ENCODE measurements at regions not wholly inside any gene's neighbourhood (a gene's known extent, or its start where the extent isn't known, plus 50 kb on each side); places are given as distances from the start of the nearest gene placed in this dataset.
"Not testable (repeated sequence)": the region's sequence is repeated elsewhere in the genome, so short reads cannot be mapped to it uniquely, and the experiment has no call there.

DNA sequence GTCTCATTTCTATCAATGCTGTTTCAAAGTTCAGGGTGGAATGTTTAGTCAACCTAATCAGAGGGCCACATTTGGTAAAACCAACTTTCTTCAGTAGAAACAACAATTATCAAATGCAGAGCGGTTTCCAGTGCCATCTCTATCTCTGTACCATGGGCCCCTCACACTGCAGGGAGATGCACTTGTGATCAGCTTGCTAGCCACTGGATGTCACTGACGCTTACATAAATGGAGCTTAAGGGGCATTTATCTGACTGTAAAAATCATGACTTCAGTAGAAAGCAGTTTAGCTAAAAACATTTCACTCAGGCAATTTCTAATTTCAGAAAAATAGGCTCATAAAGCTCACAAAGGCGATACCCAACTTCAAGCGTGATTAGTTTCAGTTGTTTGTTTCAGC, 678.0 kb downstream of the ZEB2 start:
- peak in 1 of 5 experiments; percentile 14 for DNase-seq

DNA sequence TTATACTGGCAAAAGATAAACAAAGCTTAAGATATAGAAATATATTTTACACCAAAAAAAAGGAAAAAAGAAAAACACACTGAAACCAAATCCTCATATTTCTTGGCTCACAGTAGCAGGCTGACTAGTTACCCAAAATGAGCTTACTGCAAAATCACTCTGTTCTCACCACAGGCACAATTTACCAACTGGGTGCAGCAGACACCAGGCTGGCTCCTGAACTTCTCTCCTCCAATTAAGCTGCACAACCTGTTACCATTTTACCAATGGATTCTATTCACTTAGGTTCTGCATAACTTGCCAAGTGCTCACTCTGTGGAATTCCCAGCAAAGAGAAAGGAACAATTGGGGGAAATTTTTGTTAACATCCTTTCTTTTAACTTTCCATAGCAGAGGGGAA, 679.3 kb downstream of the ZEB2 start:
- no peak for DNase-seq

DNA sequence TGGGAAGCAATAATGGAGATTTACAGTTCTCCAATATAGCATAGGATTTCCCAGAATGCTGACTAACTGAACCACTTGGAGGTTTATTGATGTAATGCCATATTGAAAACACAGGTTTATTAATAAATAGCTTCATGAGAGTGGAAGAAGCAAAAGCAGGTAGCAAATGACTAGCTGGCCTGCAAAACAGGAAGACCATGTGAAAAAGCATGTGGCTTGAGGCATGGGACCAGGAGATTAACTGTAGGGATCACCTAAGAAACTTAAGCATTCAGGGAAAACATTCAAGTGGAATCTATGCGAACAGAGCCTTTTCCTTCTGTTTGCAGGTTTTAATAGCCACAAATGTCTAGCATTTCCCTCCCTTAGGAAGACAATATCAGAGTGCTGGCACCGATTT, 679.7 kb downstream of the ZEB2 start:
- no peak for DNase-seq

DNA sequence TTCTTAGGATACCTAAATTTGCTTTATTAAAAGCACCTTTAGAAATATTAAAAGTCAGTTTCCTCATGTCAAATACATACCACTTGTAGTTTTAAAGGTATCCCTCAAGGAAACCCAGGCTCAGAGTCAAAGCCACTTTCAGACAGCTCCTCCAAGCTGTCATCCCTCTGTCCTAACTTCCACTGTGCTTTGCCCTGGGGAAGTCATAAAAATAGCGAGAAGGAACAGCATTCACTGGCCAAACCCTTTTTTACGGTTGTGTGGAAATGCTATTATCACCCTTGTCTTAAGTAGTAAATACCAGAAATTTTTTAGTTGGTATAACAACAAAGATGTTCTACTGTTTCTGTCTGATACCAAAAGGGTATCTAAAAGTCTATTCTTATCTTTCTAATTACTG, 680.5 kb downstream of the ZEB2 start:
- DNase-seq, result no peak

DNA sequence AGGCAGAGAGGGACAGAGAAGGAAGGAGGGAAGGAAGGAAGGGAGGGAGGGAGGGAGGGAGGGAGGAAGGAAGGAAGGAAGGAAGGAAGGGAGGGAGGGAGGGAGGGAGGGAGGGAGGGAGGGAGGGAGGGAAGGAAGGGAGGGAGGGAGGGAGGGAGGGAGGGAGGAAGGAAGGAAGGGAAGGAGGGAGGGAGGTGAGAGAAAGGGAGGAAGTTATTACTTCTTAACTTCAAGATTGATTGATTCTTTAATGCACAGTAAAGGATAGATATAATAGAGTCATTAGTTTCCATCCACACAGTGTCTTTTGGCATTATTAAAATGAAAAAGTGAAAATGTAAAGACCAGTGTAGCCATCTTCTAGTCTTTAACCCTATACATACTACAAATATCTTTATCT, 682.9 kb downstream of the ZEB2 start:
- DNase-seq, result not testable (repeated sequence)

DNA sequence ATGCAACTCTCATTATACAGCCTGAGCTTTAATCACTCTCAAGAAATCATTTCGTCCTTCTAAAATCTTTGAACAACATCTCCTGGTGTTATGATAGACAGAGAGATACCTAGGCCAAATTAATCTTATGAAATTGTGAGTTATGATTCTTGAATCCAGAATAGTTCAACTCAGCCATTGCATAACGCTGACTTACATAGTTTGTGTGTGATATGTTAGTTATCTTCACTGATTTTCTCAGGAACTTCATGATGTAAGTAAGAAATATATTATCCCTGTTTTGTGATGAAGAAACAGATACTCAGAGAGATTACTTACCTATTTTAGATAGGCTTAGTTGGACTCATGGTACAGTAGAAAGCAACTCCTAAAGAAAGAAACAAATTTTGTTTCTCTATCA, 684.4 kb downstream of the ZEB2 start:
- DNase-seq, result no peak

DNA sequence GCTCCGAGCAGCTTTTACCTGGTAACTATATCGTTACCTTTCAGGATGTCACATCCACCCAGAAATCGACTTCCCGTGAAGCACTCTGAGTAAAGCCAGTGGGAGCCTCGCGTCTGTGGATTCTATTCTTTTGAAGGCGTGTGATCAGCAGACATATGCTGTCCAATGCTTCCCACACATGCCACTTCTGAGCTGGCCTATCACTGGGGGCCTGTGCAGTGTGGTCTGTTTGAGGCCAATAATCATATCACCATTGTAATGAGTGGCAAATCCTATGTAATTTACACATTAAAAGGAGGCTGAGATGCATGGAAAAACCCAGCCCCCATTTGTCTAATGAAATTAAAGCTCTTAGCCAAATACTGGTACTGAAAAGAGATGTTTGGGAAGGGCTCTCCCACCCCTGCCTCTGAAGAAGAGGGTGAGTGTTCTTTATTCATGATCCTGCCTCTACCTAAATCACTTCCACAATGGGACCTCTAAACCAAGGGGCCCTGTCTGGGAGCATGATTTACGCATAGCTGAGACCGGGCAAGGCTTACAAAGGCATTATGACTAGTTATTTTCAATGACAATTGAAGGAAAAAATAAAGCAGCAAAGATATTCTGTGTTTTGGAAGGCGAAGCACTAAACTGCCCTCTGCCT, 686.8 kb downstream of the ZEB2 start:
- DNase-seq, result no peak

DNA sequence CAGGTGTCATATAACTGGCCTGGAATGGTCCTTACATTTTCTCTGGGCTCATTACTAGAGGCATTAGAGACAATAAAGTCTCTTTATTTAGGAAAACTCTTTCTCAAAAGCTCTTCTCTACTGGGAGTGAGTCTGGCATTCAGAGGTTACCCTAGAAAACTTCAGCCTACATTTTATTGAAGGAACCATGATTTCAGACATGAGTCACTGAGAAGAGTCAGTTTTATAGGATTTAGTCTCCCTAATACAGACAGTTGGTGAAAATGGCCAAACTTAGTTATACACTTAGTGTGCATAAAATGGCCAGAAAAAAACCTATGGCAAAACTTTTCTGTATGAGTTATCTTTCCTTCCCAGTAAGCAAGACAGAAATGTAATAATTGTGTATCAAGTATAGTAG, 689.4 kb downstream of the ZEB2 start:
- no peak for DNase-seq

DNA sequence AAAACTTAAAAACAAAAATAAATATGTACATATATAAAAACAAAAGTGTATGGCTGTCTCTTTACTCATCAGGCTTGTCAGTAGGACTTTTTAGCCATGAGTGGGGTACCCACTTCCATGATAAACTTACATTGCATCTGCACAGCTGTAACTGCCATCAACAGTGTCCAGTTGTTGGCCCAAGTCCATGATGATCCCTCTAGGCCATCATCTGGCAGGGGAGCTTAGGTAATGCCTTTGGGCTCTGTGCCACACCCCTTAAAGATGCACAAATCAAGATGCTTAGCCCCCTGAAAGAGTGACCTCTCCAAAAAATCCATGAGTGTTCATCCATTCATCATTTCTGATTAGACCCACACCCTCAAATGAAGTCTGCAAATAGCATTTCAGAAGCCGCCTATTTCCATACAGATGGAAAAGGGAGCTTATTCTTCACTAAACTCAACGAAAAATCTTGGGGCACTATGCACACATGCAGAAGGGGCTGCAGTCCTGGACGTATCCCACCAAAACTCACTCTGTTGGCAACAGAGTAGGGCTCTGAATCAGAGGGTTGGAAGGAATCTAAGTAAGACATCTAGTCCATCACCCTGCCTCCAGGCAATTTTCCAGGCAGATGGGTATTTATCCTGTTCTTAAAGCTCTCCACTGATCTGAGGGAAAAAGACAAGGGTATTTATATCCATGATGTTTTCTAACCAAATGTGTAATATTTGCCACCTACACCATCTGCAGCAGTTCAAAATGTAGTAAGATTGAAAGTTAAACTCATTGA, 691.0 kb downstream of the ZEB2 start:
- DNase-seq, result peak in 1 of 5 experiments; percentile 14

DNA sequence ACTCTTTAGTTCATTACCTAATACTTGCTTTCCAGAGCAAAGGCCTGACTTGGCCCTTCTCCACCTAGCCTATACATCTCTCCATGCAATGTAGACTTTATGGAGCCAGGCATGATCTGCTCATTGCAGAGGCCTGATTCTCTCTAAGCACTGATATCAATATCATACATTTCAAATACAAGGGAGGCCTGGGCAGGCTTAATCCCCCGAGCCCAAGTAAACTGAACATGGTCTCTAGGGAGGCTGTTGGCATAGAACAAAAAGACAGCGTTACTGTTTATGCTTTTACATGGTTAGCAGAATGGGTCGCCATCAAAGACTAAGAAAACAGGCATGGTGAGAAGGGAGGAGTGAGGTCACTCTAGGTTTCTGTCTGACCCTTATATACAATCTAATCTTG, 695.1 kb downstream of the ZEB2 start:
- DNase-seq, result no peak

DNA sequence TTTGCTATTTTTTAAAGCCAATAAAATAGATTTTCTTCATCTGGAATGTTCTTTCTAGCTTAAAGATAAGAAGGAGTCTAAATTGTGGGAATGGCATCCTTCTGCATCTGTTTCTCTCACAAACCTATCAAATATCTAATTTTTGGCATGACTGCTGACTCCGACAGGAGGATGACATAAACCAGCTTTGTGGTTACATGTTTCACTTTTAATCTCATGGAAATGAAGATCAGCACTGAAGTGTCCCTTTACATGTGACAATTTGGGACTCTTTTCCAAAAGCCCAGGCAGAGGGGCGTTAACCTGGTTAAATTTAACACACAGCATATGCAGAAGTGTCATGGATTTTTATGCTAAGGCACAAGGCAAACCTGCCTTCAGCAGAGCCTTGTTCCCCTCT, 694.7 kb downstream of the ARHGAP15 start:
- DNase-seq, result no peak

DNA sequence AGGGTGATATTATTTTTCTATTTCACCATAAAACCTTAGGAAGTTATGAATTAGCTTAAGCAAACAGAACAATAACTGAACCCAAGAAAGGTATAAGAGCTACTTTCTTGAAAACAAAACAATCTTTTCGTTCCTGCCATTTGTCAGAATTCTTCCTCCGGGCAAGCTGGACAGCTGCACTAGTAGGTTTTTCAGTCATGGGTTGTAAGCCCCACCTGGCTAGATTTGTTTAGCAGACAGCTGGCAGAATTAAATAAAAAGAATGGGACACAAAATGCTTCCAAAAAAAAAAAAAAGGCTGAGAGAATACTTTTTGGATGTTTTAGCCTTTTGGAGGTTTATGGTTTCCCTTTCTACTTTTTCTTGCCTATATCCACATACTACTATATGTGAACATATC, 694.1 kb downstream of the ARHGAP15 start:
- DNase-seq, result no peak

DNA sequence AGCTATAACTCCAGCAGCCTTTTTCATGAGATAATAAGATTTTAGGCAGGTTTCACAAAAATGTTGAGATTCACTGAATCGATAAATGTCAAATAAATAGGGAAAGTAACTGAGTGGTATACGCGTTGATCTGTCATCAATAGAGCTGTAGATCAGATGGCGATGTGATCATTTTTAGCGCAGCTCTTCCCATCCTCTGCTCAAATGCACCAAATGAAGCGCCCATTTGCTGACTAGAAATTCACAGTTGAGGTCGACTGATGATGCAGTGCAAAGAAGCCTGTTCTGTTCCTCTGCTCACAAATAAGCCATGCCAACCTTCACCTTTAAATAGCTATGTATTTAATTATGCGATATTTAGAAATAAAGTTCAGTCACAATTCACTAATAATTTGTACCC, 693.5 kb downstream of the ARHGAP15 start:
- no peak for DNase-seq

DNA sequence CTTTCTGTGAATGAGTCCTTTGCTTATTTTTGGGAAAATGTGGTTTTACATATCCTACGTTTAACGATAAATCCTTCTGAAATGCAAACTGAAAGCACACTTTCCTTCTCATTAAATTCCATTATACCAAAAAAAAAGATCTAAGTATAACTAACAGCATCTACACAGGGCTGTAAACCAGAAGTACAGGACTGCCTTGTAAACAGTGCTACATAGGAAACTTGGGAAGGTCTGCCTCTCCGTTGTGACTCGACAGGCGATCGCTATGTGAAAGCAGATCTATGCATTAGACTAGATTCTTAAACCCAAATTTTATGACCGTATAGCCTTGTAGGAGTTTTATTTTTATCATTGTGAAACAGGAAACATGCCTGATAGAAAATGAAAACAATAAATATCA, 690.5 kb downstream of the ARHGAP15 start:
- no peak for DNase-seq

DNA sequence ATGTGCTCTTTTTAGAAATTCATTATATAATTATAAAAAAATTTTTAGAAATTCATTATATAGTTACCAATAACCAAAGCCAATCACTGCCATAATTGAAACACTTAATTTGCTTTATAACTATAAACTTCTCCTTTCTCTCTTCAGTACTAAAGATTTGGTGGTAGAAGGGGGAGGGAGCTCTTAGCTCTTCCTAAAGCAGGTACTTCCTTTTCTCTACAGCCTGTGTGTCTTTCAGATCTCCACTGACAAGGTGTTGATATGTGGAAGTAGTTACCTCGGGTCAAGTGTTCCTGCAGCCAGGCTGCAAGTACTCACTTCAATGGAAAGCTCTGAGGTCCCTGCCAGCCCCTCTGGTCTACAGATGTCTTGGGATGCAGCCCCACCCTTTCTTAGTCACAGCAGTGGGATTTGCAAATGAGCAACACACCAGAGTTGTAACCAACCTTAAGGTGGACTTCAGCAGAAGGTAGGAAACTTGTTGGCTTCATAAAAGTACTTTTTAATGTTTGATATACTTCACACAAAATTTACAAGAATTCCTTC, 690.0 kb downstream of the ARHGAP15 start:
- no peak for DNase-seq

Data from T-helper 2 cell (primary cell).